MM.1S (cell line): ENCODE measurements at regions not wholly inside any gene's neighbourhood (a gene's known extent, or its start where the extent isn't known, plus 50 kb on each side); places are given as distances from the start of the nearest gene placed in this dataset.

Experiments used
- DNase-seq: peaks from one replicate; pipeline ENCODE4 v3.0.0-alpha.2; 2015
- H2AFZ ChIP-seq: fragments of 300-600 bp; sonication (generic); 2 replicates; pipeline ENCODE4 v1.6.0; 2016; ENCODE audit warnings: antibody characterized with exemption, low read length
- H3F3A ChIP-seq: fragments of 300-600 bp; sonication (generic); 2 replicates; pipeline ENCODE4 v1.6.1; 2016; ENCODE audit warnings: mild to moderate bottlenecking, antibody characterized with exemption, low read length, moderate library complexity, mixed read lengths; ENCODE audit not compliant: insufficient read depth
- H3K27ac ChIP-seq: fragments of 300-600 bp; sonication (generic); 2 replicates; pipeline ENCODE4 v1.5.1; 2016; ENCODE audit warnings: mild to moderate bottlenecking, low read length
- H3K27me3 ChIP-seq: fragments of 300-600 bp; sonication (generic); replicated peaks from 2 replicates; pipeline ENCODE4 v1.6.0; 2016; ENCODE audit warnings: low read length; ENCODE audit not compliant: insufficient read depth
- H3K36me3 ChIP-seq: fragments of 300-600 bp; sonication (generic); replicated peaks from 2 replicates; pipeline ENCODE4 v1.6.1; 2016; ENCODE audit warnings: mild to moderate bottlenecking, low read length, mixed read lengths; ENCODE audit not compliant: insufficient read depth
- H3K4me1 ChIP-seq: fragments of 300-600 bp; sonication (generic); 2 replicates; pipeline ENCODE4 v1.6.1; 2016; ENCODE audit warnings: low read length, mixed read lengths
- H3K4me2 ChIP-seq: fragments of 300-600 bp; sonication (generic); 2 replicates; pipeline ENCODE4 v1.6.0; 2016; ENCODE audit warnings: low read depth, low read length
- H3K4me3 ChIP-seq: fragments of 300-600 bp; sonication (generic); 2 replicates; pipeline ENCODE4 v1.5.1; 2016; ENCODE audit warnings: low read length, mixed read lengths
- H3K79me2 ChIP-seq: fragments of 300-600 bp; sonication (generic); 2 replicates; pipeline ENCODE4 v1.6.1; 2016; ENCODE audit warnings: mixed run types, low read length, mixed read lengths
- H3K9ac ChIP-seq: fragments of 300-600 bp; sonication (generic); 2 replicates; pipeline ENCODE4 v1.6.1; 2016; ENCODE audit warnings: low read length, mixed read lengths
- H3K9me2 ChIP-seq: fragments of 300-600 bp; sonication (generic); replicated peaks from 2 replicates; pipeline ENCODE4 v1.6.1; 2016; ENCODE audit warnings: mild to moderate bottlenecking, low read length, mixed read lengths; ENCODE audit not compliant: insufficient read depth
- H3K9me3 ChIP-seq: fragments of 300-600 bp; sonication (generic); replicated peaks from 2 replicates; pipeline ENCODE4 v1.6.1; 2016; ENCODE audit warnings: mild to moderate bottlenecking, low read length, mixed read lengths; ENCODE audit not compliant: insufficient read depth
- H4K20me1 ChIP-seq: fragments of 300-600 bp; sonication (generic); 2 replicates; pipeline ENCODE4 v1.6.1; 2016; ENCODE audit warnings: mild to moderate bottlenecking, low read length, moderate library complexity, mixed read lengths; ENCODE audit not compliant: insufficient read depth
- CTCF ChIP-seq: fragments of 300-600 bp; sonication (generic); IDR thresholded peaks from 2 replicates; pipeline ENCODE4 v1.5.1; 2016; ENCODE audit warnings: antibody characterized with exemption, low read length, mixed read lengths
- EZH2 ChIP-seq: fragments of 300-600 bp; sonication (generic); optimal IDR thresholded peaks from 2 replicates; pipeline ENCODE3; 2017; ENCODE audit warnings: low read depth, mild to moderate bottlenecking, antibody characterized with exemption, low read length, mixed read lengths
- EZH2phosphoT487 ChIP-seq: fragments of 300-600 bp; sonication (generic); IDR thresholded peaks from 2 replicates; pipeline ENCODE4 v1.6.1; 2018; ENCODE audit warnings: antibody characterized with exemption, low read length

GRCh38 chr13:106927421-106927820, 359.5 kb upstream of the ARGLU1 start:
- H3K27me3 ChIP-seq, result no peaks in the 10 kb centered on the region
- H3K9me2 ChIP-seq, result no peaks in the 10 kb centered on the region
- H3K4me2 ChIP-seq, result no peak overlapping the region
- no peaks in the 10 kb centered on the region for H4K20me1 ChIP-seq
- H3K36me3 ChIP-seq, result no peaks in the 10 kb centered on the region
- no peak overlapping the region for H2AFZ ChIP-seq
- H3K79me2 ChIP-seq, result no peaks in the 10 kb centered on the region
- no peaks in the 10 kb centered on the region for H3K9me3 ChIP-seq
- no peak for DNase-seq
- no peak overlapping the region for H3K27ac ChIP-seq
- H3F3A ChIP-seq, result no peaks in the 10 kb centered on the region
- H3K4me3 ChIP-seq, result no peak overlapping the region
- TF ChIP-seq CTCF (no peak), EZH2 (no peak), EZH2phosphoT487 (no peak)
- no peak overlapping the region for H3K9ac ChIP-seq
- no peaks in the 10 kb centered on the region for H3K4me1 ChIP-seq

GRCh38 chr13:106922384-106922783, 354.4 kb upstream of the ARGLU1 start:
- Histone ChIP-seq H3K9ac (no peak overlapping the region), H3F3A (no peaks in the 10 kb centered on the region), H3K27me3 (no peaks in the 10 kb centered on the region), H3K27ac (no peak overlapping the region), H3K9me2 (no peaks in the 10 kb centered on the region), H3K4me1 (no peaks in the 10 kb centered on the region), H3K4me2 (no peak overlapping the region), H4K20me1 (no peaks in the 10 kb centered on the region), H3K79me2 (no peaks in the 10 kb centered on the region), H3K9me3 (no peaks in the 10 kb centered on the region), H3K36me3 (no peaks in the 10 kb centered on the region), H2AFZ (no peak overlapping the region), H3K4me3 (no peak overlapping the region)
- no peak for DNase-seq
- TF ChIP-seq EZH2phosphoT487 (no peak), CTCF (no peak), EZH2 (no peak)

GRCh38 chr13:106919638-106920037, 351.7 kb upstream of the ARGLU1 start:
- H3K4me2 ChIP-seq, result no peak overlapping the region
- no peaks in the 10 kb centered on the region for H3K4me1 ChIP-seq
- H4K20me1 ChIP-seq, result no peaks in the 10 kb centered on the region
- H3K9me3 ChIP-seq, result no peaks in the 10 kb centered on the region
- no peaks in the 10 kb centered on the region for H3K27me3 ChIP-seq
- no peak overlapping the region for H3K27ac ChIP-seq
- TF ChIP-seq EZH2phosphoT487 (no peak), CTCF (no peak), EZH2 (no peak)
- no peak overlapping the region for H2AFZ ChIP-seq
- H3K9me2 ChIP-seq, result no peaks in the 10 kb centered on the region
- H3K79me2 ChIP-seq, result no peaks in the 10 kb centered on the region
- H3F3A ChIP-seq, result no peaks in the 10 kb centered on the region
- H3K4me3 ChIP-seq, result no peak overlapping the region
- H3K9ac ChIP-seq, result no peak overlapping the region
- no peak for DNase-seq
- no peaks in the 10 kb centered on the region for H3K36me3 ChIP-seq

- TF ChIP-seq CTCF (no peak), EZH2 (no peak), EZH2phosphoT487 (no peak)
- no peak for DNase-seq
- no peak overlapping the region for H3K4me3 ChIP-seq
- no peaks in the 10 kb centered on the region for H3K36me3 ChIP-seq
- H3K79me2 ChIP-seq, result no peaks in the 10 kb centered on the region
- no peaks in the 10 kb centered on the region for H3F3A ChIP-seq
- no peak overlapping the region for H3K27ac ChIP-seq
- H3K9ac ChIP-seq, result no peak overlapping the region
- no peak overlapping the region for H3K4me2 ChIP-seq
- no peaks in the 10 kb centered on the region for H3K9me2 ChIP-seq
- no peaks in the 10 kb centered on the region for H3K27me3 ChIP-seq
- no peaks in the 10 kb centered on the region for H3K4me1 ChIP-seq
- no peak overlapping the region for H2AFZ ChIP-seq
- H4K20me1 ChIP-seq, result no peaks in the 10 kb centered on the region
- no peaks in the 10 kb centered on the region for H3K9me3 ChIP-seq
Observed at GRCh38 chr13:106919133-106919532, 351.2 kb upstream of the ARGLU1 start.
